Epithelial cell of proximal tubule (primary cell): ENCODE measurements at regions not wholly inside any gene's neighbourhood (a gene's known extent, or its start where the extent isn't known, plus 50 kb on each side); places are given as distances from the start of the nearest gene placed in this dataset.
"Not testable (repeated sequence)": the region's sequence is repeated elsewhere in the genome, so short reads cannot be mapped to it uniquely, and the experiment has no call there.

Experiments
- DNase-seq: peaks from one replicate; pipeline ENCODE4 v3.0.0-alpha.2; 2011; ENCODE audit warnings: low read depth
- H3K4me3 ChIP-seq: 2 replicates; pipeline ENCODE4 v1.5.1; 2011; ENCODE audit warnings: low read depth, mild to moderate bottlenecking, low read length
- CTCF ChIP-seq: conservative IDR thresholded peaks from 2 replicates; pipeline ENCODE4 v1.5.1; 2012; ENCODE audit warnings: low read depth, mild to moderate bottlenecking, low read length

- DNase-seq: no peak
- no peak overlapping the region for H3K4me3 ChIP-seq
- no peak for TF ChIP-seq CTCF
Measured at GRCh38 chr1:113303267-113303666, 87.0 kb upstream of the MAGI3 start.

GRCh38 chr1:113305029-113305428 lies 85.3 kb upstream of the MAGI3 start:
- not testable (repeated sequence) for DNase-seq, H3K4me3 ChIP-seq

- DNase-seq: peak; percentile 48
- no peak overlapping the region for H3K4me3 ChIP-seq
- TF ChIP-seq CTCF: no peak
Measured at GRCh38 chr1:113307771-113308445, 82.4 kb upstream of the MAGI3 start.

GRCh38 chr1:113312651-113313050 lies 77.7 kb upstream of the MAGI3 start:
- not testable (repeated sequence) for H3K4me3 ChIP-seq, DNase-seq

- no peak for TF ChIP-seq CTCF
- H3K4me3 ChIP-seq: no peak overlapping the region
- no peak for DNase-seq
Measured at GRCh38 chr1:113314600-113314999, 75.7 kb upstream of the MAGI3 start.

- peak; percentile 36 for DNase-seq
- TF ChIP-seq CTCF: no peak
Measured at GRCh38 chr1:113320272-113320671, 70.0 kb upstream of the MAGI3 start.

GRCh38 chr1:113320972-113321680 lies 69.2 kb upstream of the MAGI3 start:
- H3K4me3 ChIP-seq: no peak overlapping the region
- peak; percentile 40 for DNase-seq
- TF ChIP-seq CTCF: no peak

More at GRCh38 chr1:113320272-113320671, 70.0 kb upstream of the MAGI3 start:
- H3K4me3 ChIP-seq: no peak overlapping the region

- no peak for TF ChIP-seq CTCF
- DNase-seq: no peak
- H3K4me3 ChIP-seq: no peak overlapping the region
Measured at GRCh38 chr1:113321771-113322387, 68.4 kb upstream of the MAGI3 start.
